GM19397 (cell line): ENCODE measurements at regions not wholly inside any gene's neighbourhood (a gene's known extent, or its start where the extent isn't known, plus 50 kb on each side); places are given as distances from the start of the nearest gene placed in this dataset.
"Not testable (repeated sequence)": the region's sequence is repeated elsewhere in the genome, so short reads cannot be mapped to it uniquely, and the experiment has no call there.

ENCODE experiments used
- ATAC-seq: cut with Tn5 transposase; IDR thresholded peaks from one replicate; pipeline ENCODE4 v1.9.1; 2021; ENCODE audit warnings: mild to moderate bottlenecking, moderate library complexity; ENCODE audit not compliant: unreplicated experiment

DNA sequence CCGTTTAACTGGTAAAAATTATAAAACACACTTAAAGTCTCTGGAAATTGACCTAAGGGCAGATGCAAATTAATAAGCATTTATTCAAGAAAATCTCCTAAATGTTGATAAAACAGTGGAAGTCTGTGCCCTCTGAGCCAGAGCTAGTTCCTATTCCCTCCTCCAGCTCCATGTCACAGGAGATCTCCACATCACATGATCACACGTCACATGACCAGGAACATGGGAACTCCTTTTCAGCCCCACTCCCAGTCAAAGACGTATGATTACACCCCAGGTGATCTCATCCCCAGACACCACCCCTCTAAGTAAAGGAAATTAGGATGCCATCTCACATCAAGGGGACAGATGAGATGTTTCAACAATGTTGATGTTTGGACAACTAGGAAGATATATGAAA, 237.7 kb upstream of the FRG1 start:
- ATAC-seq = not testable (repeated sequence)

DNA sequence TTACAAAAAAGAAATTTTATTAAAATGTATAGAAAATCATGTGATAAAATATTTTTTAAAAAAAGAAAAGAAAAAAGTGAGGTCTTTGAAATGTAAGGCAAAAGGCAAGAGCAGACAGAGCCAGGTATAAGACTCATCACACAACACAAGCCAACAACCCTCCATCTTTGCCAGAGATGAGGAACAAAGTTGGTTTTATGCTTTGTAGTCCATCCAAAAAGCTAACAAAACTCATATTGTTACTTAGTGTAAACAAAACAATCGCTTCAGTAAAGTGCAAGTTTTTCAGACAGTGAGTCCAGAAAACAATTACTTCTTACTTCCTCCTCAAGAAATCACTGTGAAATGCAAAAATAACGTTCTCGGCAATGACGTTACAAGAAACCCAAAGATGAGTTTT, 233.9 kb upstream of the FRG1 start:
- not testable (repeated sequence) for ATAC-seq

DNA sequence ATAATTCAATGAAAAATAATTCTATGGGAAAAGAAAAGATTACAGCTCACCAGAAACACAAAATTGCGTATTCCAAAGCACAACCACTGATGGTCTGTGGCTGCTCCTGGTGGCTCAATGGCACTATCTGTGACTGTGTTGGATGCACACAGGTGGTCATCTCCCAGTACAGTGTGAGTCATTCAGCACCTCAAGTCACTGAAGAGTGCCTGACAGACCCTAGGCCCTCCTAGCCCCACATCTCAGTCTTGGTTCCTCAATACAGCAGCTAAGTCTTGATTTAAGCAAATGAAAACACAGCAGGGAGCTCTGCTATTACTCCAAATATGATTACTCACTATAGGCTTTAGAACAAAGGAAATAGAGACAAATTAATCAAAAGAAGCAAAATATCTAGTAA, 233.4 kb upstream of the FRG1 start:
- ATAC-seq = not testable (repeated sequence)

DNA sequence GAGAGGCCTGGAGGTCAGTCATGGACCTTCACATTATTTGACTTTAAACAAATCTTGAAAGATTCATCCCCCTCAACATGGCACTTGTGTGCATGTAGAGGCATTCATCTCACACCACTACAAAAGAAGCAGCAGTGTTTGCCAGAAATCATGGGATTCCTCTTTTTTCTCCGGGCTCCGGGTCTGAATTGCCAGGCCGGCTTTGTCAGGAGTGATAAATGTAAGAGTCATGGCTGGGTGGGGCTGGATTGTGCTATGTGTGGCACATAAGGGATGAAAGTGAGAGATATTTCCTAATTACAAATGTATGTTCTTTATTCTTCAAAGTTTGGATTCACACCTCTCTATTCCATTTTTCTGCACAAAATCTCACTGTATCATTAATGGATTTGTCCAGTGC, 228.7 kb upstream of the FRG1 start:
- not testable (repeated sequence) for ATAC-seq

DNA sequence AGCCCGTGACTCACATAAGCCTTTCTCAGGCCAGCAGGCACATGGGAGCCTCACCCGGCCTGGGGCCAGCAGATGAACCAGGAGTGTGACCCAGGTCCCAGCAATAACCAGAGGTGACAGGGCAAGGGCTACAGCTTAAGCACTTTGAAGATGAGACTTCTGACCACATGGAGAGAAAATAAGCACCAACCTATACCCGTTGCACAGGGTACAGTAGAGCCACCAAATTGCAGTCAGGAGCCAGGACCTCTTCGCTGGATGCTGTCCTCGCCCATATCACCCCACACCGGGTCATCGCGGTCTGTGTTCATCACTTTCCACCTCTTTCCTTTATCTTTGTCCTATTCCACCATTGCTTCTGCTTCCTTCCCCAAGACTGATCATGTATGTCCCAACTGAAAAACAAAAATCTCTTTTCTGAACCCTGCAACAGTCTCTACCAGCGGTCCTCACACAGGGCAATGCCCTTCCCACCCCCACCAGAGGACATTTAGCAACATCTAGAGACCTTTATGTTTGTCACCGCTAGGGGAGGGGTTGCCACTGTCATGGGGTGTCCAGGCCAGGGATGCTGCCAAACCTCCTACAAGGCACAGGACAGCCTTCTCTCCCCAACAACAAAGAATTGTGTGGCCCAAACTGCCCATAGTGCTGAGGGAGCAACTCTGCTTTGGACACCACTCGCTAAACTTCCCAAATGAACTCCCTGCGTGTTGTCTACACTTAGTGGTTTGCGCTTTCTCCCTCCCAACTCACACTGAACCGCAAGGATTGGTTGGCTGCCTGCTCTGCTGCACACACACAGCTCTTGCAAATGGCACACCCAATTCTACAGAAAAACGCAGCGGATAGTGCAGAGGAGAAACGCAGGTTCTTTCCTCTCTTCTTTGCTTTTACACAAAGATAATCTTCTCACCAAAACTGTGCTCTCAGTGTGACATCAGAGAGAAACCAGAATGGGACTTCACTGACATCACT, 219.4 kb upstream of the FRG1 start:
- not testable (repeated sequence) for ATAC-seq

DNA sequence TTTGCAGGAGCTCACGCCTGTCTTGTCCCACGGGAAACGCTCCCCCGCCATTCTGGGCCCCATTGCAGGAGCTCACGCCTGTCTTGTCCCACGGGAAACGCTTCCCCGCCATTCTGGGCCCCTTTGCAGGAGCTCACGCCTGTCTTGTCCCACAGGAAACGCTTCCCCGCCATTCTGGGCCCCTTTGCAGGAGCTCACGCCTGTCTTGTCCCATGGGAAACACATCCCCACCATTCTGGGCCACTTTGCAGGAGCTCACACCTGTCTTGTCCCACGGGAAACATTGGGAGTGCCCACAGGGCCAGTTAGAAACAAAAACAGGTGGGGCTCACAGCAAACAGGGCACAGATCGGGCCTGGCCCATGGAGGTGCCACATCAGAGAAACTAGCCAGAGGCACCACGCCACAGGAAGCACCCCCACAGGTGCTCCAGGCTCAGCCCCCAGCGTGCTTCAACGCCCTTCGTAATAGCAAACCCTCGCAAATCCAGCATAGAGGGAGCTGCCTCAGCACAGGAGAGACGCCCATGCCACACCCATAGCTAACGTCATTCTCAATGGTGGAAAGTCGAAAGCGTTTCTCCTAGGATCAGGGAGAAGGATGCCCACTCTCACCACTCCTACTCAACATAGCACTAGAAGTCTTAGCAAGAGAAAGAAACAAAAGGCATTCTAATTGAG, 218.2 kb upstream of the FRG1 start:
- ATAC-seq = not testable (repeated sequence)

DNA sequence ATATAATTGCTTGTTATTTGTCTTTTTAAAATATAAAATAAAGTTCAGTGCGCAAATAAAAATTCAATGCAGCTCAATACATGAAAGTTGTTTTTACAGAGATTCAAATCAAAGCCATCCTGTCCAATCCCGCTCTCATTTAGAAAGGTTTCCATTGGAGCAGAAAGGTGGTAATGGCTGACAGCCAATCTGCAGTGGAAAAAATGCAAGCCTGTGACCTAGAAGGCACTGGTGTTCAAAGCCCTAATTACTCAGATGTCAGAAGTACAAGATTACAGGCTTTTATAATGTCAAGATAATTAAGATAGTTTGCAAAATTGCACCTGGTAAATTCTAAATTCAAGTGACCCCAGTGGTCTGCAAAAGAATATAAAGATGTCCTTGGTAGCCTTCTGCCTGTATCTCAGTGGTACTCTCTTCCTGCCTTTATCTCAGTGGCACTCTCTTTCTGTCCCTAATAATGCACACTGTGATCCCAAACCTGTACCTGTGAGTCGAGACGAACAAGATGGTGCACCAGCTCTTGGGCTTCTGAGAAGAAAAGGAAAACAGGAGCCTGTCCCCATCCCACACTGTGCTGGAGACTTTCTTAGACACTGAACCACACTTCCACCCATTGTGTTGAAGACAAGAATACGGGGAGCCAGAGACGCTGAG, 212.6 kb upstream of the FRG1 start:
- ATAC-seq = not testable (repeated sequence)

DNA sequence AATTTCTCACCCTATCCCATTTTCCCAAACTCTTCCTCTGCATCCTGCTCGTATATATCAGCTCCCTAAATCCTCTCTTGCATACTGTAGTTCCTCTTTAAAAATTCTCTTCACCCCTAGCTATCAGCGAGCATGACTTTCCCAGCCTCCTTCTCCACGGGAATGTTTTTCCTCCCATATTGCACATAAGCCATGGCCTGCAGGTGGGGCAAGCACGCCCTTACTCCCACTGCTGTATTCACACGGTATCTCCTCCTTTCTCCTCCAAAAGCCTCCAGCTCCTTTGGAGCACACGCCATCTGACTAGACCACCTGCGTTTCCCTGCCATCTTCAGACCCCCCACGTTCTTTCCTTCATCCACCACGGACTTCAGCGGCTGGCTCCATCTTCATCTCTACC, 208.7 kb upstream of the FRG1 start:
- ATAC-seq = not testable (repeated sequence)

DNA sequence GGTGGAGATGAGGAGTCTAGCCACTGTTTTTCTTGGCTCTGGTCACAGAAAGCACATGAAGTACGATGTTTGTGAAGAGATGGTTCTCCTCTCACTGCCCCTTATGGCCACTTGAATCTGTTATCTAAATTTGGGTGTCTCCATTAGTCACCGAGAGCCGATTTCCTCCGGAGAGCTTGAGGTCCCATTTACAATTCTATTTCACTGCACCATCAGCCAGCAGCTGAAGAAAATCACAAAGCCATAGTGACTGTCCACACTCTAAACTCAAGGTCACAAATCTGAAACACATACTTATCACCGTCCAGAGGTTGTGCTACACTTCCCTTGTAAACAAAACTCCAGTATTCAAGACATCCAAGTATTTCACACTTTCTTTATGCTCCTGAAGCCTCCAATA, 207.2 kb upstream of the FRG1 start:
- not testable (repeated sequence) for ATAC-seq

DNA sequence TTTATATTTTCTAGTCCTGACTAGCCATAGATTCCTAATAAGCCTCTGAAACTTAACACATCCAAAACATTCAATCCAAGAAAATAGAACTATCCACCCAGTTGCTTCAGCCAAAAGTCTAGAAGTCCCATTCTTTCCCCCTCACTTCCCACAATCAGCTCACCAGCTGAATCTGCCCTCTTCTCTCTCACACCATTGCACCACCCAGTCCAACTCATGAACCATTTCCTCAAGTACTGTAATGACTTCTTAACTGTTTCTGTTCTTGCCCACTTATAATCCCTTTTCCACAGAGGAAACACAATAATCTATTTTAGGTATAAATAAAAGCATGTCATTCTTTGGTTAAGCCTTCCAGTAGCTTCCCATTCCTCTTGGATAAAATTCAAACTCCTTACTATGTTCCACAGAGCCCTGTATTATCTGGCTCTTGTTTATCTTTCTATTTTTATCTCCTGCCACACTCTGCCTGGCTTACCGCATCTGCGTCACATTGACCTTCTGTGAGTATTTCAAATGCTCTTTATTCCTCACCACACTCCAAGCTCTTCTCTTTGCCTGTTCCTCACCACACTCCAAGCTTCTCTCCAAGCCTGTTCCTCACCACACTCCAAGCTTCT, 205.9 kb upstream of the FRG1 start:
- ATAC-seq = not testable (repeated sequence)

DNA sequence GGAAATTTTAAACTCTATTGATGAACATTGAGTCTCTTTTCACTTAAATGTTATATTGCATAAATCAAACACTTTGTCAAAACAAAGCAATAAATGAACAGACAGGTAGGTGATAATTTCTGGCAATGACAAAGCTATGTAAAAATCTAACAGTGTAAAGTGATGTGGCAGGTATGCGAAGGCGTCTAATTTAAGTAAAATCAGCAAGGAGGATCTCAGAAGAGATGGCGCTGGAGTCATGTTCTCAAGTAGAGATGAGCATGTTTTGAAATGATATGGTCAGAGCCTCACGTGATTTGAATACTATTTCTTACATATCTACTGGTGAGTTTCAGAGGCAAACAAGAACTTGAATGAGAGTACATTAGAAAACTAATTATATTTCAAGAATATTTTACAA, 204.0 kb upstream of the FRG1 start:
- not testable (repeated sequence) for ATAC-seq

DNA sequence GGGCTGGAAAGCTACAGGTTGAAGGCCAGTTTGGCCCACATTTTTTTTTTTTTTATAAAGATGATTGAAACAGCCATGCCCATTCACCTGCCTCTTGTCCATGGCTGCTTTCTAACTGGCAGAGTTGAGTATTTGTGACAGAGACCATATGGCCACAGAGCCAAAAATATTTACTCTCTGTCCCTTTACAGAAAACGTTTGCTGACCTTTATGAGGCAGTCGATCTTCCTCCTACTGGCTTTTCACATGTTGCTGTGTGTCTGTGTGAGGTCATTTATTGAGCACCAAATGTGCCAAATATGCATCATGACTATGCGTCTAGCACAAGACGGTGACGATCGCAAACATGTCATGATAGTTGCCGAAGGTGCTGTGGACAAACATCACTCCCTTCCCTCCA, 200.6 kb upstream of the FRG1 start:
- ATAC-seq = not testable (repeated sequence)

DNA sequence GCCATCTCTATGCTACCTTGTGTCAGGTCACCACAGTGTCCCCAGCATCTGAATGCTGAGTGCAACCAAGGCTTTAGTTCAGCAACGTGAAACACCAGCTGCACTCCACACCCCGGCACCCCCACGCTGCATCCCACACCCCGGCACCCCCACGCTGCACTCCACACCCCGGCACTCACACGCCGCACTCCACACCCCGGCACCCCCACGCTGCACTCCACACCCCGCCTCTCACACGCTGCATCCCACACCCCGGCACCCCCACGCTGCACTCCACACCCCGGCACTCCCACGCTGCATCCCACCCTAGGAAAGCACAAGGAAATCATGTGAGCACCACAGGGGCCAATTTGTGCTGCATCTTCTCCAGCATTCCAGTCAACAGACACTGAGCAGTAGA, 199.8 kb upstream of the FRG1 start:
- no peak for ATAC-seq

DNA sequence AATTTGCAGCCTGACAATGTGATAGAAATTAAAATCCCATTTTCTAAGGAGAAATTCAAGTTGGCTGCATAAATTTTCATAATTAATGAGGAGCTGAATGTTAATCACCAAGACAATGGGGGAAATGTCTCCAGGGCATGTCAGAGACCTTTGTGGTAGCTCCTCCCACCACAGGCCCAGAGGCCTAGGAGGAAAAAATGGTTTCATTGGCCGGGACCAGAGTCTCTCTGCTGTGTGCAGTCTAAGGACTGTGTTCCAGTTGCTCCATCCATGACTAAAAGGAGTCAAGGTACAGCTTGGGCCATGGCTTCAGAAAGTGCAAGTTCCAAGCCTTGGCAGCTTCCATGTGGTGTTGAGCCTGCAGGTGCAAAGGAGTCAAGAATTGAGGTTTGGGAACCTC, 187.6 kb upstream of the FRG1 start:
- ATAC-seq = not testable (repeated sequence)

DNA sequence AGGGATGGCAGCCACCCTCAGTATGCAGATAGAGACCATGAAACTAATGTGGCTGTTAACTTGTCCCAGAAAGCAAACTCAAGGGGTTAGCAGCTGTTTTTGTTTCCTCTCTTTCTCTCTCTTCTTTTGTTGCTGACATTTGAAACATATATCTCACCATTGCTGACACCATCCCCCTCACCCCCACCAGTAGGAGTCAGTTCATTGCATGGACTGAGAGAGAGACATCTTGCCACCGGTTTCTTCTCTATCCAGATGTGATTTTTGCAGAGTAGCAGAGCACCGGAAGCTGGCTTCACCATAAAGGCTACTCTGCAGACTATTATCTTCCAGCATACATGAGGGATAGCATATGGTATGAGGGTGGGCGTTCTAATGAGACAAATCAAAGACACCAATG, 177.1 kb upstream of the FRG1 start:
- no peak for ATAC-seq

DNA sequence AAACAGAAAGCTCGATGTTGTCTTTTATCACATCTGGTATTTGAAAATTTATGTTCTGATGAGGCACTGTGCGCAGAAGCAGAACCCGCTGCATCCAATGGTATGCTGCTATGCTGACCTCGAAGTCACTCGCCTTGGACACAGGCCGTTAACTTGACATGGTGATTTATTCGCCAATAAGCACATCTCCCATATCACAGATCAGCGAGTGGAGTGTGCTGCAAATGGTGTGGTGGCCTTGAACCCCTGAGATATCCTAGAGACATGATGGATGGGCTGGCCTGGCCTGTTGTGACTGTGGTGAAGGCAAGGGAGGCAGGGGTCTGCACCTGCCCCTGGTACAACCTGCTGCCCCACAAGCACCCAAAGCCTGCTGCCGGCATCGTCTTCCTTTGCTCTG, 175.4 kb upstream of the FRG1 start:
- no peak for ATAC-seq

DNA sequence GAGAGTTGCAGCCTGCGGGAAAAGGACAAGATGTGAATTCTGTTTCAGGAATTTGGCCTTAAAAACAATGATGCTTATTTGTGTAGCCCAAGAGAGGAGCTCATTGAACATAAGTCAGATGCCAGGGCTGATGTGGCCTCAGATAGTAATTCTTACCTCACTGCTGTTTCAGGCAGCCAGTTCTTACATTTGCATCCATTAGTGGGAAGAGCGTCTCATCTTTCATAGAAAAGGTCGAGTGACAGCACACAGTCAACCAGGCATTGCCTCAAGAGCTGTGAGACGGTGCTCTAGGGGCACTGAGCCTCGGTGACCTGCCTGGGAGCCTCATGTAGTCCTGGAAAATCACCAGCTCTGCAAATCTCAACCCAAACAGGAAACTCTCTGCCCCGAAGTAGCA, 174.9 kb upstream of the FRG1 start:
- no peak for ATAC-seq

DNA sequence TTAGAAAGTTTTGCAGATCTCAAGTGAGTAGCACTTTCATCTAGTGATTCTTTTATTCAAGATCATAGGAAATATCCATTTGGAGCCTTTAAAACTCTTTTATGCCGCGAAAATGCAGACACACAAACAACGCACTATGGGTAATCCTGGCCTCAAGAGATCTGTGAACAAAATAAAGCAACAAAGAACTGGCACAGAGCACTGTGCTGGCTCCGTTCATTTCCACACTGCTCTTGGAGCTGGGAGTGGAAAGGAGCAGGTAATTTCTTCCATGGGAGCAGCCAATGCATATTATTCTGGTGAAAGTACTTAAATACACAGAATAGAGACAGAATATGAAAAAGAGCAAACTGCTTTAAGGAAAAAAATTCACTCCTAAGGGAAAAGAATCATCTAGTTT, 172.7 kb upstream of the FRG1 start:
- no peak for ATAC-seq

DNA sequence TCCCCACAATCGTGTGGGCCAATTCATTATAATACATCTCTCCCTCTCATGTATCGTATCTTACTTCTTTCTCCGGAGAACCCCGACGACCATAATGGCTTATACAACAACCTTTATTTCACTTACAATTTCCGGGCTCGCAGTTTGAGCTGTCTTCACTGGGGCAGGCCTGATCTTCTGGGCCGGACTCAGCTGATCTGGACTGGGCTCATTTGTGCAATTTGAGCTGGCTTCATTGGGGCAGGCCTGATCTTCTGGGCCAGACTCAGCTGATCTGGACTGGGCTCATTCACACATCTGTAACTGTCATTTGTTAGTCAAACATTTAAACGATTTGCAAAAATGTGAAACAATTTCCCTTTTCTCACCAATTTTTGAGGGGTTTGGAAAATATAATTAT, 171.5 kb upstream of the FRG1 start:
- no peak for ATAC-seq

DNA sequence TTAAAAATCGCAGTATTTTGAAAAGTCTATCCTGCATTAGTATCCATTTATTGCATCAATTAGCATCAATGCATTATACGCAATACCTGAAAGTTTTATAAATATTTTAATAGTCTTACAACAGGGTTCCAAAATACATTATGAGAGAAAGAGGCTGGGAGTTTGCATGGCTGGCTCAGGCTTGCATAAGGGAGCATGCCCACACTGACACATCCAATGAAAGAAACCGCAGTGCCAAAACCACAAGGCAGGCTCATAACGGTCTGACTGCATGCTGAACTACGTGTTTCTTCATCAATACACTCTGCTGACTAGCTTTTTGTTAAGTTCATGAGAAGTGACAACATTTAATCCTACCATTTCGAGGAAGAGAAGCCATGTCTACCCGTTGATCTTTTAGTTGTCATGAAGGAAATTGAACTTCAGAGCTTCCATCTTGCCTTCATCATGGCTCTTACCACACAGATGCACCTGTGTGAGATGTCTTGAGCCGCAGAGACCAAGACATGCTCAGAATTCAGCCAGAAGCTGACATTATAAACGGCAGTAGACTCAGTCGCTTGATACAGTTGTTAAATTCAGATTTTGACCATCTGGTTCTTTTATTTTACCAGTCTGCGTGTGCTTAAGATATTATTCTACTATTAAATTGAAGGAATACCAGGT, 168.8 kb upstream of the FRG1 start:
- no peak for ATAC-seq

DNA sequence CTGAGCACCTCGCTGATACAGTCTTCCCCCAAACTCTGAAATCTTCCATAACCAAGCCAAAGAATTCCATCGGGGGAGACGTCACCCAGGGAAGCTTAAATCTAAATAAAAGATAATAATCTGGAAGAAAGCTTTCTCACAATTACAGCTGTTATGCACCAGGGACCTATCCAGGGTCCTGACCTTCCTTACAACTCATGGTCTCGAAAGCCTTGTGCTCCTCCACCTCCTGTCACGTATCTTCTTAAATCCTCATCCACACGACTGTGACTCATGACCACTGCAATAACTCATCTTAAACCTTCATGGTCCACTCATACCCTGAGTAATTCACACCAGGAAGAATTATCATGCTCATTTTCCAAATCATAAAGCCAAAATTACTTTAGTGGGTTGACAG, 166.8 kb upstream of the FRG1 start:
- ATAC-seq = no peak
